HUES64 (cell line): ENCODE measurements at regions not wholly inside any gene's neighbourhood (a gene's known extent, or its start where the extent isn't known, plus 50 kb on each side); places are given as distances from the start of the nearest gene placed in this dataset.

Source experiments
- H3K27ac ChIP-seq: 2 replicates; pipeline ENCODE4 v1.7.0; 2013; ENCODE audit warnings: low read depth, low read length, inconsistent platforms
- H3K27me3 ChIP-seq: 2 replicates; pipeline ENCODE4 v1.6.1; 2013; ENCODE audit warnings: mild to moderate bottlenecking, low read length; ENCODE audit not compliant: insufficient read depth
- H3K36me3 ChIP-seq: 2 replicates; pipeline ENCODE4 v1.6.1; 2013; ENCODE audit warnings: mild to moderate bottlenecking, low read length; ENCODE audit not compliant: insufficient read depth
- H3K4me1 ChIP-seq: 2 replicates; pipeline ENCODE4 v1.6.1; 2013; ENCODE audit warnings: mild to moderate bottlenecking, low read length, moderate library complexity; ENCODE audit not compliant: insufficient read depth
- H3K4me3 ChIP-seq: 2 replicates; pipeline ENCODE4 v1.5.1; 2013; ENCODE audit warnings: mild to moderate bottlenecking, low read length, moderate library complexity
- H3K9ac ChIP-seq: 2 replicates; pipeline ENCODE4 v1.6.1; 2013; ENCODE audit warnings: mild to moderate bottlenecking, low read depth, low read length
- H3K9me3 ChIP-seq: 2 replicates; pipeline ENCODE4 v1.6.1; 2013; ENCODE audit warnings: low read depth, low read length; ENCODE audit not compliant: insufficient read depth
- WGBS: fragments of 150-250, 120-280 bp; methylation state at CpG from one replicate; pipeline ENCODE4 v1.1.7; 2013; ENCODE audit warnings: missing lambda C conversion rate; 5-methylcytosine and 5-hydroxymethylcytosine counted together

- Histone ChIP-seq H3K27ac (no peak overlapping the region), H3K9ac (no peak overlapping the region), H3K4me1 (no peaks in the 10 kb centered on the region; the same call in 1 of the 2 replicates), H3K4me3 (no peak overlapping the region), H3K36me3 (no peaks in the 10 kb centered on the region), H3K9me3 (no peaks in the 10 kb centered on the region), H3K27me3 (no peaks in the 10 kb centered on the region)
- 94% methylated on average over 7 of the region's 7 CpGs for WGBS
Observed at GRCh38 chr1:67947114-67947513, 103.3 kb downstream of the DIRAS3 start.

- Histone ChIP-seq H3K36me3 (no peaks in the 10 kb centered on the region), H3K4me3 (no peak overlapping the region), H3K4me1 (no peaks in the 10 kb centered on the region; the same call in 1 of the 2 replicates), H3K9me3 (no peaks in the 10 kb centered on the region), H3K9ac (no peak overlapping the region), H3K27me3 (no peaks in the 10 kb centered on the region), H3K27ac (no peak overlapping the region)
- 76% methylated on average over 7 of the region's 7 CpGs for WGBS
Observed at GRCh38 chr1:67945733-67946374, 104.6 kb downstream of the DIRAS3 start.

- Histone ChIP-seq H3K36me3 (no peaks in the 10 kb centered on the region), H3K9me3 (no peaks in the 10 kb centered on the region), H3K27me3 (no peaks in the 10 kb centered on the region), H3K27ac (no peak overlapping the region), H3K9ac (no peak overlapping the region), H3K4me3 (no peak overlapping the region), H3K4me1 (peaks cover 9% of the 10 kb centered on the region; the same call in 1 of the 2 replicates)
Observed at GRCh38 chr1:67942274-67942673, 108.2 kb downstream of the DIRAS3 start.

- no peak overlapping the region for H3K27ac ChIP-seq
- H3K4me1 ChIP-seq: peaks cover 9% of the 10 kb centered on the region; the same call in 1 of the 2 replicates
- H3K27me3 ChIP-seq: no peaks in the 10 kb centered on the region
- no peak overlapping the region for H3K9ac ChIP-seq
- H3K9me3 ChIP-seq: no peaks in the 10 kb centered on the region
- WGBS: 77% methylated on average over 2 of the region's 3 CpGs
- no peaks in the 10 kb centered on the region for H3K36me3 ChIP-seq
- H3K4me3 ChIP-seq: no peak overlapping the region
Observed at GRCh38 chr1:67941746-67942145, 108.5 kb upstream of the GNG12 start.

GRCh38 chr1:67941155-67941554, 107.9 kb upstream of the GNG12 start:
- WGBS: 94% methylated on average over 4 of the region's 4 CpGs
- Histone ChIP-seq H3K9me3 (no peaks in the 10 kb centered on the region), H3K36me3 (no peaks in the 10 kb centered on the region), H3K27me3 (no peaks in the 10 kb centered on the region), H3K4me1 (peaks cover 9% of the 10 kb centered on the region; the same call in 1 of the 2 replicates), H3K9ac (no peak overlapping the region), H3K4me3 (no peak overlapping the region), H3K27ac (no peak overlapping the region)

- no peaks in the 10 kb centered on the region for H3K36me3 ChIP-seq
- H3K4me1 ChIP-seq: peaks cover 9% of the 10 kb centered on the region; the same call in 1 of the 2 replicates
- H3K9ac ChIP-seq: no peak overlapping the region
- no peak overlapping the region for H3K4me3 ChIP-seq
- H3K27ac ChIP-seq: no peak overlapping the region
- no peaks in the 10 kb centered on the region for H3K27me3 ChIP-seq
- WGBS: 91% methylated on average over 2 of the region's 2 CpGs
- H3K9me3 ChIP-seq: no peaks in the 10 kb centered on the region
Observed at GRCh38 chr1:67939942-67940341, 106.7 kb upstream of the GNG12 start.

- Histone ChIP-seq H3K27me3 (no peaks in the 10 kb centered on the region), H3K36me3 (no peaks in the 10 kb centered on the region), H3K27ac (no peak overlapping the region), H3K4me3 (no peak overlapping the region), H3K9me3 (no peaks in the 10 kb centered on the region), H3K9ac (no peak overlapping the region), H3K4me1 (peaks cover 9% of the 10 kb centered on the region; the same call in 1 of the 2 replicates)
- WGBS: 85% methylated on average over 5 of the region's 5 CpGs
Observed at GRCh38 chr1:67939186-67939743, 106.0 kb upstream of the GNG12 start.

- H3K4me3 ChIP-seq: no peak overlapping the region
- H3K9ac ChIP-seq: no peak overlapping the region
- no peaks in the 10 kb centered on the region for H3K27me3 ChIP-seq
- no peak overlapping the region for H3K27ac ChIP-seq
- H3K36me3 ChIP-seq: no peaks in the 10 kb centered on the region
- peaks cover 9% of the 10 kb centered on the region; the same call in 1 of the 2 replicates for H3K4me1 ChIP-seq
- no peaks in the 10 kb centered on the region for H3K9me3 ChIP-seq
- 82% methylated on average over 9 of the region's 9 CpGs for WGBS
Observed at GRCh38 chr1:67937651-67938050, 104.4 kb upstream of the GNG12 start.

- Histone ChIP-seq H3K4me1 (peaks cover 9% of the 10 kb centered on the region; the same call in 1 of the 2 replicates), H3K9me3 (no peaks in the 10 kb centered on the region), H3K27ac (no peak overlapping the region), H3K9ac (no peak overlapping the region), H3K4me3 (no peak overlapping the region), H3K36me3 (no peaks in the 10 kb centered on the region), H3K27me3 (no peaks in the 10 kb centered on the region)
- 96% methylated on average over 3 of the region's 3 CpGs for WGBS
Observed at GRCh38 chr1:67937010-67937409, 103.7 kb upstream of the GNG12 start.

GRCh38 chr1:67935560-67935959, 102.3 kb upstream of the GNG12 start:
- Histone ChIP-seq H3K4me1 (peaks cover 9% of the 10 kb centered on the region; the same call in 1 of the 2 replicates), H3K36me3 (no peaks in the 10 kb centered on the region), H3K4me3 (no peak overlapping the region), H3K9ac (no peak overlapping the region), H3K9me3 (no peaks in the 10 kb centered on the region), H3K27me3 (no peaks in the 10 kb centered on the region), H3K27ac (no peak overlapping the region)
- 100% methylated on average over 1 of the region's 1 CpG for WGBS

GRCh38 chr1:67931198-67931597, 97.9 kb upstream of the GNG12 start:
- Histone ChIP-seq H3K36me3 (no peaks in the 10 kb centered on the region), H3K9ac (no peak overlapping the region), H3K27me3 (no peaks in the 10 kb centered on the region), H3K4me1 (no peaks in the 10 kb centered on the region), H3K27ac (no peak overlapping the region), H3K4me3 (no peak overlapping the region), H3K9me3 (no peaks in the 10 kb centered on the region)
- no CpG with 5 or more reads among the region's 3 CpGs for WGBS
